ENCODE measurements at regions not wholly inside any gene's neighbourhood (a gene's known extent, or its start where the extent isn't known, plus 50 kb on each side); places are given as distances from the start of the nearest gene placed in this dataset.

DNA sequence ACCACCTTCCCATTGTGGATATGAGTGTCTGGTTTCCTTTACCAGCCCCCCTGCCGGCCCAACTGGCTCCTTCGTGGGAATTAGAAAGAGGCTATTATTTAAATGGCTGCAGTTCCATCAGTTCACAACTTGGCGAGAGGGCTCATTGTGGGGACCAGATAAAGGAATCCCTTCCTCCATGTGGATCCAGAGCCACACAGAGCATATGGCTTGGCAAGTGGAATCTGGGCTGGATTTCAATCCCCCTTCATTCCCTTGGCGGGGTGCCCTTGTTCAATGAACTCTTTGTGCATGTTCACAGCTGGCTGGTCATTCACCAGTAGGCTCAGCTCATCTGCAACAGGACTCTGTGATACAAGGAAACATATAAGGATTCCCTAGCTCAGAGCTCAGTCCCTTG, 140.6 kb downstream of the OPN5 start:
- Histone ChIP-seq H4K20me1 (ENCODE audit: insufficient read depth) (no peaks in the 10 kb centered on the region), H3K9me2 (ENCODE audit: insufficient read depth) (no peaks in the 10 kb centered on the region), H3K27me3 (ENCODE audit: insufficient read depth, low read depth) (no peaks in the 10 kb centered on the region), H3K9me3 (ENCODE audit: insufficient read depth, low read depth) (no peaks in the 10 kb centered on the region), H3F3A (ENCODE audit: insufficient read depth, low read depth) (no peaks in the 10 kb centered on the region), H3K4me3 (no peak overlapping the region), H3K4me2 (no peak overlapping the region), H3K27ac (no peak overlapping the region), H3K4me1 (replicated peaks; ENCODE audit: insufficient read depth) (no peaks in the 10 kb centered on the region), H2AFZ (no peak overlapping the region), H3K36me3 (ENCODE audit: low read depth) (no peaks in the 10 kb centered on the region), H3K79me2 (ENCODE audit: low read depth) (no peaks in the 10 kb centered on the region)
- POLR2A ChIA-PET (ENCODE audit: unreplicated experiment): no interaction called here
- TF ChIP-seq EZH2 (IDR thresholded peaks at IDR 0.05; ENCODE audit: low read depth): no peak
- TF ChIP-seq, protein P1, sequence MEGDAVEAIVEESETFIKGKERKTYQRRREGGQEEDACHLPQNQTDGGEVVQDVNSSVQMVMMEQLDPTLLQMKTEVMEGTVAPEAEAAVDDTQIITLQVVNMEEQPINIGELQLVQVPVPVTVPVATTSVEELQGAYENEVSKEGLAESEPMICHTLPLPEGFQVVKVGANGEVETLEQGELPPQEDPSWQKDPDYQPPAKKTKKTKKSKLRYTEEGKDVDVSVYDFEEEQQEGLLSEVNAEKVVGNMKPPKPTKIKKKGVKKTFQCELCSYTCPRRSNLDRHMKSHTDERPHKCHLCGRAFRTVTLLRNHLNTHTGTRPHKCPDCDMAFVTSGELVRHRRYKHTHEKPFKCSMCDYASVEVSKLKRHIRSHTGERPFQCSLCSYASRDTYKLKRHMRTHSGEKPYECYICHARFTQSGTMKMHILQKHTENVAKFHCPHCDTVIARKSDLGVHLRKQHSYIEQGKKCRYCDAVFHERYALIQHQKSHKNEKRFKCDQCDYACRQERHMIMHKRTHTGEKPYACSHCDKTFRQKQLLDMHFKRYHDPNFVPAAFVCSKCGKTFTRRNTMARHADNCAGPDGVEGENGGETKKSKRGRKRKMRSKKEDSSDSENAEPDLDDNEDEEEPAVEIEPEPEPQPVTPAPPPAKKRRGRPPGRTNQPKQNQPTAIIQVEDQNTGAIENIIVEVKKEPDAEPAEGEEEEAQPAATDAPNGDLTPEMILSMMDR (conservative IDR thresholded peaks at IDR 0.05): no peak
- no peak for DNase-seq
- intact Hi-C loops (cut with micrococcal nuclease; ENCODE audit: unreplicated experiment): no loop called here
- BruUV-seq (replicated peaks): no TSS peak
- CTCF ChIA-PET: no interaction called here

DNA sequence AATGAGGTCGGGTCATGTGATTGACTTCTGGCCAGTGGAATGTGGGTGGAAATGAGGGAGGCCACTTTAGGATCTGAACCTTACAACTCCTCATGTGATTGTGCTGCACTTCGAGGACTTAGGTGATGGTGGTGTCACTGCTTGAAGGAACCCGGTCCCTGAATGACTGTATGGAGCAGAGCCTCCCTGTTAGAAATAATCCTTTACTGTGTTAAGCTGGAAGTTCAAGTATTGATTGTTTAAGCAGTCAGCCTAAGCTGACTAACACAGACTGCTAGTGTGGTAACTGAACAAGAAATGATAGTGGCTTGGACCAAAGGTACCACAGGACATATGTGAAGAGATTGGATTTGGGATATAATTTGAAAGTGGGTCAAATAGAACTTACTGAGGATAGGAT, 138.0 kb downstream of the OPN5 start:
- H3K9me3 ChIP-seq (ENCODE audit: insufficient read depth, low read depth): no peaks in the 10 kb centered on the region
- H2AFZ ChIP-seq: no peak overlapping the region; the same call in 1 of the 2 replicates
- no peaks in the 10 kb centered on the region; the same call in 1 of the 2 replicates for H3K9me2 ChIP-seq (ENCODE audit: insufficient read depth)
- TF ChIP-seq EZH2 (IDR thresholded peaks at IDR 0.05; ENCODE audit: low read depth): no peak
- TF ChIP-seq, protein P1 (conservative IDR thresholded peaks at IDR 0.05): no peak
- no peak for DNase-seq
- no peak overlapping the region for H3K27ac ChIP-seq
- no TSS peak for BruUV-seq (replicated peaks)
- H3K4me1 ChIP-seq (replicated peaks; ENCODE audit: insufficient read depth): no peaks in the 10 kb centered on the region
- intact Hi-C loops (cut with micrococcal nuclease; ENCODE audit: unreplicated experiment): no loop called here
- ChIA-PET POLR2A (ENCODE audit: unreplicated experiment) (no interaction called here), CTCF (no interaction called here)
- H3K79me2 ChIP-seq (ENCODE audit: low read depth): no peaks in the 10 kb centered on the region
- H3K27me3 ChIP-seq (ENCODE audit: insufficient read depth, low read depth): no peaks in the 10 kb centered on the region
- no peaks in the 10 kb centered on the region for H3K36me3 ChIP-seq (ENCODE audit: low read depth)
- no peaks in the 10 kb centered on the region for H3F3A ChIP-seq (ENCODE audit: insufficient read depth, low read depth)
- no peak overlapping the region for H3K4me3 ChIP-seq
- H4K20me1 ChIP-seq (ENCODE audit: insufficient read depth): no peaks in the 10 kb centered on the region
- no peak overlapping the region for H3K4me2 ChIP-seq

DNA sequence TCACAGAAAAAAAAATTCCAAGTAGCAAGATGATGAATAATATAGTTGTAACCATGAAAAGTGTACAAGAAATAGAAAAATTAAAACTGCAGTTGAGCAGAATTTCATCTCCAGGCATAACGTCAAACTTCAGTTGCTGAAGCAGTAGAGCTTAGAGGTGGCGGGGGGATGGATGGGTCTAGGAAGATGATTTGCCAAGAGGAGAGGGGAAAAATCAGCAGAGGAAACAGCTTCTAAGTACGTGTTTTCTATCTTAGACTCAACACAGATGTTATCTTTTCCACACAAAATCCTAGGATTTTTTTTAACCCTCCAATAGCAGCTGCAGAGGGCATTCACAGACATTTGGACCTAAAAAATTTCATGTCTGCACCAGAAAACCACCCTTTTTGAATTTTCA, 136.0 kb downstream of the OPN5 start:
- Histone ChIP-seq H4K20me1 (ENCODE audit: insufficient read depth) (no peaks in the 10 kb centered on the region), H3K36me3 (ENCODE audit: low read depth) (no peaks in the 10 kb centered on the region), H3K4me3 (no peak overlapping the region), H2AFZ (no peak overlapping the region), H3K4me2 (no peak overlapping the region), H3K27ac (no peak overlapping the region), H3K79me2 (ENCODE audit: low read depth) (no peaks in the 10 kb centered on the region), H3F3A (ENCODE audit: insufficient read depth, low read depth) (no peaks in the 10 kb centered on the region), H3K9me3 (ENCODE audit: insufficient read depth, low read depth) (no peaks in the 10 kb centered on the region), H3K27me3 (ENCODE audit: insufficient read depth, low read depth) (no peaks in the 10 kb centered on the region), H3K9me2 (ENCODE audit: insufficient read depth) (no peaks in the 10 kb centered on the region; the same call in 1 of the 2 replicates), H3K4me1 (replicated peaks; ENCODE audit: insufficient read depth) (no peaks in the 10 kb centered on the region)
- BruUV-seq (replicated peaks): no TSS peak
- ChIA-PET CTCF (no interaction called here), POLR2A (ENCODE audit: unreplicated experiment) (no interaction called here)
- TF ChIP-seq, protein P1 (conservative IDR thresholded peaks at IDR 0.05): no peak
- no peak for TF ChIP-seq EZH2 (IDR thresholded peaks at IDR 0.05; ENCODE audit: low read depth)
- no peak for DNase-seq
- intact Hi-C loops (cut with micrococcal nuclease; ENCODE audit: unreplicated experiment): no loop called here

Measured in PC-9 (cell line).